ENCODE measurements at regions not wholly inside any gene's neighbourhood (a gene's known extent, or its start where the extent isn't known, plus 50 kb on each side); places are given as distances from the start of the nearest gene placed in this dataset.
A peak's percentile ranks its signal among the peaks of the same experiment; 100 is the strongest.

GRCh38 chr9:89812556-89813181 is 207.9 kb downstream of the GADD45G start:
- no peak for DNase-seq

- DNase-seq: no peak
These were observed 208.7 kb downstream of the GADD45G start for GRCh38 chr9:89813482-89813881.

- peak; percentile 84 to 92 (median 85) for DNase-seq
These were observed 209.7 kb downstream of the GADD45G start for GRCh38 chr9:89814340-89815040.

- DNase-seq: no peak
These were observed 210.5 kb downstream of the GADD45G start for GRCh38 chr9:89815061-89815902.

GRCh38 chr9:89815903-89816573 is 211.2 kb downstream of the GADD45G start:
- DNase-seq: peak; percentile 90 to 92 (median 92)

GRCh38 chr9:89817151-89817950 is 212.5 kb downstream of the GADD45G start:
- no peak for DNase-seq

- no peak for DNase-seq
These were observed 215.5 kb downstream of the GADD45G start for GRCh38 chr9:89820337-89820736.

- DNase-seq: no peak
These were observed 216.3 kb downstream of the GADD45G start for GRCh38 chr9:89821081-89821480.

- no peak for DNase-seq
These were observed 218.2 kb downstream of the GADD45G start for GRCh38 chr9:89822996-89823395.

GRCh38 chr9:89825669-89826068 is 220.9 kb downstream of the GADD45G start:
- no peak for DNase-seq

GRCh38 chr9:89826186-89826585 is 221.4 kb downstream of the GADD45G start:
- DNase-seq: no peak

GRCh38 chr9:89829346-89829745 is 224.5 kb downstream of the GADD45G start:
- no peak for DNase-seq

GRCh38 chr9:89835666-89836065 is 230.9 kb downstream of the GADD45G start:
- no peak for DNase-seq

- DNase-seq: no peak
These were observed 232.5 kb downstream of the GADD45G start for GRCh38 chr9:89837162-89837933.

GRCh38 chr9:89837934-89838310 is 233.1 kb downstream of the GADD45G start:
- no peak for DNase-seq

GRCh38 chr9:89838621-89839020 is 233.8 kb downstream of the GADD45G start:
- peak; percentile 73 to 78 (median 74) for DNase-seq

- peak in 2 of 3 donors; percentile 27 to 58 for DNase-seq
These were observed 234.6 kb downstream of the GADD45G start for GRCh38 chr9:89839449-89839848.

GRCh38 chr9:89839952-89840351 is 235.1 kb downstream of the GADD45G start:
- DNase-seq: no peak

GRCh38 chr9:89841456-89841855 is 236.6 kb downstream of the GADD45G start:
- no peak for DNase-seq

- DNase-seq: peak in 2 of 3 donors; percentile 14 to 50
These were observed 237.5 kb downstream of the GADD45G start for GRCh38 chr9:89842267-89842768.

GRCh38 chr9:89843074-89843473 is 238.3 kb downstream of the GADD45G start:
- DNase-seq: peak in 1 of 3 donors; percentile 36
